Esophagus (tissue), 2 donors: ENCODE measurements at regions not wholly inside any gene's neighbourhood (a gene's known extent, or its start where the extent isn't known, plus 50 kb on each side); places are given as distances from the start of the nearest gene placed in this dataset.

Experiments
- H3K27ac ChIP-seq, 2 donors: one replicate each; pipeline ENCODE4 v1.5.1; 2013; ENCODE audit warnings: low read depth in 2 of 2, mild to moderate bottlenecking in 2 of 2, inconsistent platforms in 1 of 2, low read length in 1 of 2, moderate library complexity in 1 of 2
- H3K27me3 ChIP-seq, 2 donors: one replicate each; pipeline ENCODE4 v1.6.1; 2013; ENCODE audit warnings: low read length in 2 of 2, control low read depth in 1 of 2, mild to moderate bottlenecking in 1 of 2; ENCODE audit not compliant: insufficient read depth in 2 of 2, control insufficient read depth in 1 of 2
- H3K36me3 ChIP-seq, 2 donors: one replicate each; pipeline ENCODE4 v1.6.1; 2013; ENCODE audit warnings: low read length in 1 of 2; ENCODE audit not compliant: control insufficient read depth in 2 of 2, insufficient read depth in 2 of 2
- H3K4me1 ChIP-seq, 2 donors: one replicate each; pipeline ENCODE4 v1.6.1; 2013; ENCODE audit warnings: low read length in 1 of 2; ENCODE audit not compliant: control insufficient read depth in 2 of 2, insufficient read depth in 2 of 2
- H3K4me3 ChIP-seq, 2 donors: one replicate each; pipeline ENCODE4 v1.5.1; 2013; ENCODE audit warnings: low read length in 2 of 2, mild to moderate bottlenecking in 2 of 2, low read depth in 1 of 2, moderate library complexity in 1 of 2
- H3K9me3 ChIP-seq, 2 donors: one replicate each; pipeline ENCODE4 v1.6.1; 2013; ENCODE audit warnings: mild to moderate bottlenecking in 2 of 2, low read depth in 1 of 2, low read length in 1 of 2, moderate library complexity in 1 of 2; ENCODE audit not compliant: control insufficient read depth in 2 of 2, insufficient read depth in 1 of 2
- WGBS, 2 donors: extraction: QIAGEN DNeasy Blood & Tissue Kit; methylation state at CpG; one replicate each; pipeline ENCODE4 v1.1.7; 2013; 5-methylcytosine and 5-hydroxymethylcytosine counted together
- donor health status: healthy with polysubstance abuse.
- donor health status: Bipolar disorder and iron deficiency.

GRCh38 chr2:7570247-7570646 lies 653.0 kb downstream of the RNF144A start:
- whole genome bisulfite sequencing, 2 donors = 68 to 73% methylated on average over 3 of the region's 3 CpGs
- Histone ChIP-seq H3K9me3 (peaks cover 0 to 3% of the 10 kb centered on the region in 2 donors), H3K36me3 (no peaks in the 10 kb centered on the region), H3K4me1 (no peaks in the 10 kb centered on the region), H3K27me3 (no peaks in the 10 kb centered on the region), H3K27ac (no peak overlapping the region), H3K4me3 (no peak overlapping the region)

GRCh38 chr2:7571701-7572100 lies 654.5 kb downstream of the RNF144A start:
- no peaks in the 10 kb centered on the region for H3K27me3 ChIP-seq
- H3K36me3 ChIP-seq = no peaks in the 10 kb centered on the region
- no peak overlapping the region for H3K4me3 ChIP-seq
- H3K4me1 ChIP-seq = no peaks in the 10 kb centered on the region
- H3K9me3 ChIP-seq = peaks cover 0 to 3% of the 10 kb centered on the region in 2 donors
- no peak overlapping the region for H3K27ac ChIP-seq
- 90 to 98% methylated on average over 1 of the region's 1 CpG for WGBS, 2 donors

- Histone ChIP-seq H3K27me3 (no peaks in the 10 kb centered on the region), H3K4me3 (no peak overlapping the region), H3K9me3 (peaks cover 0 to 3% of the 10 kb centered on the region in 2 donors), H3K27ac (no peak overlapping the region), H3K4me1 (no peaks in the 10 kb centered on the region), H3K36me3 (no peaks in the 10 kb centered on the region)
- WGBS, 2 donors = 59 to 63% methylated on average over 7 of the region's 7 CpGs
Measured at GRCh38 chr2:7572450-7572849, 655.2 kb downstream of the RNF144A start.

- Histone ChIP-seq H3K27ac (no peak overlapping the region), H3K4me1 (no peaks in the 10 kb centered on the region), H3K4me3 (no peak overlapping the region), H3K9me3 (no peaks in the 10 kb centered on the region), H3K36me3 (no peaks in the 10 kb centered on the region), H3K27me3 (no peaks in the 10 kb centered on the region)
- 65 to 67% methylated on average over 6 of the region's 6 CpGs for WGBS, 2 donors
Measured at GRCh38 chr2:7573166-7573825, 656.1 kb downstream of the RNF144A start.

GRCh38 chr2:7574385-7574784 lies 657.2 kb downstream of the RNF144A start:
- Histone ChIP-seq H3K27me3 (no peaks in the 10 kb centered on the region), H3K9me3 (no peaks in the 10 kb centered on the region), H3K27ac (no peak overlapping the region), H3K4me1 (no peaks in the 10 kb centered on the region), H3K36me3 (no peaks in the 10 kb centered on the region), H3K4me3 (no peak overlapping the region)
- WGBS, 2 donors = 83 to 90% methylated on average over 4 of the region's 4 CpGs

- WGBS, 2 donors = 94 to 96% methylated on average over 1 of the region's 1 CpG
- Histone ChIP-seq H3K27me3 (no peaks in the 10 kb centered on the region), H3K27ac (no peak overlapping the region), H3K4me3 (no peak overlapping the region), H3K36me3 (no peaks in the 10 kb centered on the region), H3K4me1 (no peaks in the 10 kb centered on the region), H3K9me3 (no peaks in the 10 kb centered on the region)
Measured at GRCh38 chr2:7577769-7578168, 660.6 kb downstream of the RNF144A start.

GRCh38 chr2:7584017-7584416 lies 666.8 kb downstream of the RNF144A start:
- no peak overlapping the region for H3K4me3 ChIP-seq

GRCh38 chr2:7586898-7587297 lies 669.7 kb downstream of the RNF144A start:
- Histone ChIP-seq H3K27ac (no peak overlapping the region), H3K27me3 (no peaks in the 10 kb centered on the region), H3K4me1 (no peaks in the 10 kb centered on the region), H3K4me3 (no peak overlapping the region), H3K9me3 (no peaks in the 10 kb centered on the region), H3K36me3 (no peaks in the 10 kb centered on the region)
- 90 to 91% methylated on average over 4 of the region's 4 CpGs for WGBS, 2 donors

More at GRCh38 chr2:7584017-7584416, 666.8 kb downstream of the RNF144A start:
- Histone ChIP-seq H3K27ac (no peak overlapping the region), H3K36me3 (no peaks in the 10 kb centered on the region), H3K27me3 (no peaks in the 10 kb centered on the region), H3K9me3 (no peaks in the 10 kb centered on the region), H3K4me1 (no peaks in the 10 kb centered on the region)

- Histone ChIP-seq H3K36me3 (no peaks in the 10 kb centered on the region), H3K27ac (no peak overlapping the region), H3K27me3 (no peaks in the 10 kb centered on the region), H3K9me3 (no peaks in the 10 kb centered on the region), H3K4me3 (no peak overlapping the region), H3K4me1 (no peaks in the 10 kb centered on the region)
- WGBS, 2 donors = 50 to 69% methylated on average over 5 of the region's 5 CpGs
Measured at GRCh38 chr2:7588295-7588694, 671.1 kb downstream of the RNF144A start.

GRCh38 chr2:7592618-7593140 lies 675.5 kb downstream of the RNF144A start:
- no peaks in the 10 kb centered on the region for H3K9me3 ChIP-seq
- 58 to 70% methylated on average over 5 of the region's 5 CpGs for WGBS, 2 donors

More at GRCh38 chr2:7592618-7593140, 675.5 kb downstream of the RNF144A start:
- H3K36me3 ChIP-seq = no peaks in the 10 kb centered on the region
- no peak overlapping the region for H3K4me3 ChIP-seq
- H3K4me1 ChIP-seq = no peaks in the 10 kb centered on the region
- no peaks in the 10 kb centered on the region for H3K27me3 ChIP-seq
- no peak overlapping the region for H3K27ac ChIP-seq
